ENCODE measurements at regions not wholly inside any gene's neighbourhood (a gene's known extent, or its start where the extent isn't known, plus 50 kb on each side); places are given as distances from the start of the nearest gene placed in this dataset.

- no peak for FAIRE-seq
Observed at GRCh38 chrX:26352891-26353430, 137.0 kb downstream of the MAGEB5 start.

GRCh38 chrX:26347171-26347570, 131.2 kb downstream of the MAGEB5 start:
- 80 to 90% (median 84%) methylated on average over 4 of the region's 4 CpGs for WGBS, 3 donors
- Histone ChIP-seq H3K4me3 (ENCODE audit: low read depth in 1 of 3, low read length in 3 of 3) (no peak overlapping the region), H3K27ac (ENCODE audit: low read depth in 1 of 3, low read length in 2 of 3) (no peak overlapping the region), H3K27me3 (ENCODE audit: control insufficient read depth in 3 of 3, insufficient read depth in 3 of 3, low read length in 3 of 3) (no peaks in the 10 kb centered on the region), H3K4me1 (ENCODE audit: control insufficient read depth in 3 of 3, insufficient read depth in 2 of 3, low read depth in 1 of 3, low read length in 2 of 3) (no peaks in the 10 kb centered on the region), H3K36me3 (ENCODE audit: control insufficient read depth in 3 of 3, insufficient read depth in 2 of 3, low read depth in 1 of 3, low read length in 3 of 3) (no peaks in the 10 kb centered on the region), H3K9me3 (ENCODE audit: control insufficient read depth in 2 of 2, insufficient read depth in 1 of 2, low read depth in 1 of 2, low read length in 1 of 2) (no peaks in the 10 kb centered on the region)
- FAIRE-seq (no peak), DNase-seq (no peak)

More at GRCh38 chrX:26352891-26353430, 137.0 kb downstream of the MAGEB5 start:
- no peaks in the 10 kb centered on the region for H3K4me1 ChIP-seq (ENCODE audit: control insufficient read depth in 3 of 3, insufficient read depth in 2 of 3, low read depth in 1 of 3, low read length in 2 of 3)
- H3K27me3 ChIP-seq (ENCODE audit: control insufficient read depth in 3 of 3, insufficient read depth in 3 of 3, low read length in 3 of 3), result no peaks in the 10 kb centered on the region
- no peaks in the 10 kb centered on the region for H3K9me3 ChIP-seq (ENCODE audit: control insufficient read depth in 2 of 2, insufficient read depth in 1 of 2, low read depth in 1 of 2, low read length in 1 of 2)
- WGBS, 3 donors, result 49 to 76% (median 63%) methylated on average over 3 of the region's 3 CpGs
- H3K36me3 ChIP-seq (ENCODE audit: control insufficient read depth in 3 of 3, insufficient read depth in 2 of 3, low read depth in 1 of 3, low read length in 3 of 3), result no peaks in the 10 kb centered on the region
- H3K27ac ChIP-seq (ENCODE audit: low read depth in 1 of 3, low read length in 2 of 3), result no peak overlapping the region
- no peak overlapping the region for H3K4me3 ChIP-seq (ENCODE audit: low read depth in 1 of 3, low read length in 3 of 3)
- DNase-seq, result no peak

GRCh38 chrX:26334232-26334631, 118.3 kb downstream of the MAGEB5 start:
- DNase-seq, result no peak
- Histone ChIP-seq H3K4me1 (ENCODE audit: control insufficient read depth in 3 of 3, insufficient read depth in 2 of 3, low read depth in 1 of 3, low read length in 2 of 3) (no peaks in the 10 kb centered on the region), H3K4me3 (ENCODE audit: low read depth in 1 of 3, low read length in 3 of 3) (no peak overlapping the region), H3K36me3 (ENCODE audit: control insufficient read depth in 3 of 3, insufficient read depth in 2 of 3, low read depth in 1 of 3, low read length in 3 of 3) (no peaks in the 10 kb centered on the region), H3K27ac (ENCODE audit: low read depth in 1 of 3, low read length in 2 of 3) (no peak overlapping the region), H3K9me3 (ENCODE audit: control insufficient read depth in 2 of 2, insufficient read depth in 1 of 2, low read depth in 1 of 2, low read length in 1 of 2) (no peaks in the 10 kb centered on the region), H3K27me3 (ENCODE audit: control insufficient read depth in 3 of 3, insufficient read depth in 3 of 3, low read length in 3 of 3) (no peaks in the 10 kb centered on the region)
- no peak for FAIRE-seq
- WGBS, 3 donors, result 75 to 89% (median 77%) methylated on average over 7 to 8 of the region's 8 CpGs

GRCh38 chrX:26328608-26329319, 112.8 kb downstream of the MAGEB5 start:
- 30 to 62% (median 35%) methylated on average over 3 of the region's 3 CpGs for WGBS, 3 donors
- Histone ChIP-seq H3K4me3 (ENCODE audit: low read depth in 1 of 3, low read length in 3 of 3) (no peak overlapping the region), H3K27ac (ENCODE audit: low read depth in 1 of 3, low read length in 2 of 3) (no peak overlapping the region), H3K9me3 (ENCODE audit: control insufficient read depth in 2 of 2, insufficient read depth in 1 of 2, low read depth in 1 of 2, low read length in 1 of 2) (no peaks in the 10 kb centered on the region), H3K4me1 (ENCODE audit: control insufficient read depth in 3 of 3, insufficient read depth in 2 of 3, low read depth in 1 of 3, low read length in 2 of 3) (no peaks in the 10 kb centered on the region), H3K36me3 (ENCODE audit: control insufficient read depth in 3 of 3, insufficient read depth in 2 of 3, low read depth in 1 of 3, low read length in 3 of 3) (no peaks in the 10 kb centered on the region), H3K27me3 (ENCODE audit: control insufficient read depth in 3 of 3, insufficient read depth in 3 of 3, low read length in 3 of 3) (no peaks in the 10 kb centered on the region)
- DNase-seq, result no peak
- no peak for FAIRE-seq

GRCh38 chrX:26309262-26309661, 93.3 kb downstream of the MAGEB5 start:
- Histone ChIP-seq H3K27me3 (ENCODE audit: control insufficient read depth in 3 of 3, insufficient read depth in 3 of 3, low read length in 3 of 3) (no peaks in the 10 kb centered on the region), H3K27ac (ENCODE audit: low read depth in 1 of 3, low read length in 2 of 3) (no peak overlapping the region)

GRCh38 chrX:26295425-26295824, 79.5 kb downstream of the MAGEB5 start:
- no peaks in the 10 kb centered on the region for H3K27me3 ChIP-seq (ENCODE audit: control insufficient read depth in 3 of 3, insufficient read depth in 3 of 3, low read length in 3 of 3)
- H3K9me3 ChIP-seq (ENCODE audit: control insufficient read depth in 2 of 2, insufficient read depth in 1 of 2, low read depth in 1 of 2, low read length in 1 of 2), result no peaks in the 10 kb centered on the region
- no peaks in the 10 kb centered on the region for H3K36me3 ChIP-seq (ENCODE audit: control insufficient read depth in 3 of 3, insufficient read depth in 2 of 3, low read depth in 1 of 3, low read length in 3 of 3)
- no peak for DNase-seq
- no peak for FAIRE-seq
- H3K27ac ChIP-seq (ENCODE audit: low read depth in 1 of 3, low read length in 2 of 3), result no peak overlapping the region
- H3K4me1 ChIP-seq (ENCODE audit: control insufficient read depth in 3 of 3, insufficient read depth in 2 of 3, low read depth in 1 of 3, low read length in 2 of 3), result no peaks in the 10 kb centered on the region
- WGBS, 3 donors, result 16 to 27% (median 25%) methylated on average over 1 of the region's 1 CpG
- no peak overlapping the region for H3K4me3 ChIP-seq (ENCODE audit: low read depth in 1 of 3, low read length in 3 of 3)

More at GRCh38 chrX:26309262-26309661, 93.3 kb downstream of the MAGEB5 start:
- FAIRE-seq, result no peak
- H3K4me3 ChIP-seq (ENCODE audit: low read depth in 1 of 3, low read length in 3 of 3), result no peak overlapping the region
- H3K4me1 ChIP-seq (ENCODE audit: control insufficient read depth in 3 of 3, insufficient read depth in 2 of 3, low read depth in 1 of 3, low read length in 2 of 3), result no peaks in the 10 kb centered on the region
- no peaks in the 10 kb centered on the region for H3K9me3 ChIP-seq (ENCODE audit: control insufficient read depth in 2 of 2, insufficient read depth in 1 of 2, low read depth in 1 of 2, low read length in 1 of 2)
- no peak for DNase-seq
- no peaks in the 10 kb centered on the region for H3K36me3 ChIP-seq (ENCODE audit: control insufficient read depth in 3 of 3, insufficient read depth in 2 of 3, low read depth in 1 of 3, low read length in 3 of 3)

GRCh38 chrX:26286836-26287235, 70.9 kb downstream of the MAGEB5 start:
- H3K4me1 ChIP-seq (ENCODE audit: control insufficient read depth in 3 of 3, insufficient read depth in 2 of 3, low read depth in 1 of 3, low read length in 2 of 3), result no peaks in the 10 kb centered on the region
- 86 to 93% (median 91%) methylated on average over 9 of the region's 9 CpGs for WGBS, 3 donors
- no peak overlapping the region for H3K4me3 ChIP-seq (ENCODE audit: low read depth in 1 of 3, low read length in 3 of 3)
- DNase-seq, result no peak
- H3K27me3 ChIP-seq (ENCODE audit: control insufficient read depth in 3 of 3, insufficient read depth in 3 of 3, low read length in 3 of 3), result no peaks in the 10 kb centered on the region
- H3K9me3 ChIP-seq (ENCODE audit: control insufficient read depth in 2 of 2, insufficient read depth in 1 of 2, low read depth in 1 of 2, low read length in 1 of 2), result no peaks in the 10 kb centered on the region
- H3K27ac ChIP-seq (ENCODE audit: low read depth in 1 of 3, low read length in 2 of 3), result no peak overlapping the region
- FAIRE-seq, result no peak
- no peaks in the 10 kb centered on the region for H3K36me3 ChIP-seq (ENCODE audit: control insufficient read depth in 3 of 3, insufficient read depth in 2 of 3, low read depth in 1 of 3, low read length in 3 of 3)
